Fibroblast of skin of scalp (primary cell): ENCODE measurements at regions not wholly inside any gene's neighbourhood (a gene's known extent, or its start where the extent isn't known, plus 50 kb on each side); places are given as distances from the start of the nearest gene placed in this dataset.
"Not testable (repeated sequence)": the region's sequence is repeated elsewhere in the genome, so short reads cannot be mapped to it uniquely, and the experiment has no call there.

Experiments
- DNase-seq: peaks from one replicate; pipeline ENCODE4 v3.0.0-alpha.2; 2013

- peak; percentile 73 for DNase-seq
These were observed 349.5 kb upstream of the ZNF32 start for GRCh38 chr10:43998021-43998809.

GRCh38 chr10:43997330-43997729 is 348.6 kb upstream of the ZNF32 start:
- DNase-seq = no peak

- no peak for DNase-seq
These were observed 345.9 kb upstream of the ZNF32 start for GRCh38 chr10:43994539-43994938.

GRCh38 chr10:43992816-43993215 is 344.1 kb upstream of the ZNF32 start:
- DNase-seq = not testable (repeated sequence)

- no peak for DNase-seq
These were observed 337.7 kb upstream of the ZNF32 start for GRCh38 chr10:43986374-43986773.

- no peak for DNase-seq
These were observed 337.3 kb upstream of the ZNF32 start for GRCh38 chr10:43985941-43986340.

- DNase-seq = no peak
These were observed 335.2 kb upstream of the ZNF32 start for GRCh38 chr10:43983856-43984271.

- DNase-seq = no peak
These were observed 334.7 kb upstream of the ZNF32 start for GRCh38 chr10:43983405-43983804.

GRCh38 chr10:43982250-43982649 is 333.6 kb upstream of the ZNF32 start:
- no peak for DNase-seq

GRCh38 chr10:43981696-43982095 is 333.0 kb upstream of the ZNF32 start:
- no peak for DNase-seq

GRCh38 chr10:43981232-43981631 is 332.6 kb upstream of the ZNF32 start:
- no peak for DNase-seq

- no peak for DNase-seq
These were observed 332.0 kb upstream of the ZNF32 start for GRCh38 chr10:43980715-43981114.

- no peak for DNase-seq
These were observed 331.6 kb upstream of the ZNF32 start for GRCh38 chr10:43980313-43980712.

GRCh38 chr10:43979551-43979950 is 330.9 kb upstream of the ZNF32 start:
- DNase-seq = no peak

- no peak for DNase-seq
These were observed 330.3 kb upstream of the ZNF32 start for GRCh38 chr10:43978936-43979335.

- DNase-seq = no peak
These were observed 329.4 kb upstream of the ZNF32 start for GRCh38 chr10:43978091-43978490.

- DNase-seq = no peak
These were observed 327.6 kb upstream of the ZNF32 start for GRCh38 chr10:43976292-43976691.

GRCh38 chr10:43973801-43974200 is 325.1 kb upstream of the ZNF32 start:
- no peak for DNase-seq

GRCh38 chr10:43972976-43973647 is 324.4 kb upstream of the ZNF32 start:
- DNase-seq = no peak

- DNase-seq = no peak
These were observed 323.3 kb upstream of the ZNF32 start for GRCh38 chr10:43971981-43972380.

GRCh38 chr10:43971306-43971705 is 322.6 kb upstream of the ZNF32 start:
- DNase-seq = no peak

- no peak for DNase-seq
These were observed 322.0 kb upstream of the ZNF32 start for GRCh38 chr10:43970717-43971116.

- no peak for DNase-seq
These were observed 321.5 kb upstream of the ZNF32 start for GRCh38 chr10:43970018-43970698.

- no peak for DNase-seq
These were observed 320.8 kb upstream of the ZNF32 start for GRCh38 chr10:43969506-43969905.
